ENCODE measurements at regions not wholly inside any gene's neighbourhood (a gene's known extent, or its start where the extent isn't known, plus 50 kb on each side); places are given as distances from the start of the nearest gene placed in this dataset.

GRCh38 chr14:97273540-97273939 is 476.4 kb downstream of the VRK1 start:
- no peak for DNase-seq

- no peak for DNase-seq
Measured at GRCh38 chr14:97274626-97275025, 477.4 kb downstream of the VRK1 start.

GRCh38 chr14:97275276-97275675 is 478.1 kb downstream of the VRK1 start:
- no peak for DNase-seq

- no peak for DNase-seq
Measured at GRCh38 chr14:97276573-97276972, 479.4 kb downstream of the VRK1 start.

GRCh38 chr14:97277711-97278110 is 480.5 kb downstream of the VRK1 start:
- DNase-seq, result no peak

- no peak for DNase-seq
Measured at GRCh38 chr14:97280526-97280925, 483.3 kb downstream of the VRK1 start.

- DNase-seq, result no peak
Measured at GRCh38 chr14:97281741-97282140, 484.6 kb downstream of the VRK1 start.

- no peak for DNase-seq
Measured at GRCh38 chr14:97282210-97283004, 485.2 kb downstream of the VRK1 start.

- no peak for DNase-seq
Measured at GRCh38 chr14:97283005-97283403, 485.8 kb downstream of the VRK1 start.

- DNase-seq, result no peak
Measured at GRCh38 chr14:97283426-97283825, 486.2 kb downstream of the VRK1 start.

GRCh38 chr14:97283841-97284240 is 486.7 kb downstream of the VRK1 start:
- no peak for DNase-seq

- DNase-seq, result no peak
Measured at GRCh38 chr14:97287956-97288355, 490.8 kb downstream of the VRK1 start.

- DNase-seq, result no peak
Measured at GRCh38 chr14:97290065-97290464, 492.9 kb downstream of the VRK1 start.

GRCh38 chr14:97290977-97291376 is 493.8 kb downstream of the VRK1 start:
- DNase-seq, result no peak

GRCh38 chr14:97293659-97294058 is 496.5 kb downstream of the VRK1 start:
- DNase-seq, result no peak

- no peak for DNase-seq
Measured at GRCh38 chr14:97295108-97295710, 498.0 kb downstream of the VRK1 start.

GRCh38 chr14:97296176-97296575 is 499.0 kb downstream of the VRK1 start:
- DNase-seq, result no peak

- no peak for DNase-seq
Measured at GRCh38 chr14:97297100-97297499, 499.9 kb downstream of the VRK1 start.

GRCh38 chr14:97298331-97298730 is 501.1 kb downstream of the VRK1 start:
- no peak for DNase-seq

GRCh38 chr14:97298736-97299135 is 501.6 kb downstream of the VRK1 start:
- DNase-seq, result no peak

GRCh38 chr14:97299661-97300060 is 502.5 kb downstream of the VRK1 start:
- no peak for DNase-seq

GRCh38 chr14:97301931-97302559 is 504.9 kb downstream of the VRK1 start:
- DNase-seq, result no peak

GRCh38 chr14:97306133-97306759 is 509.1 kb downstream of the VRK1 start:
- DNase-seq, result no peak

GRCh38 chr14:97306760-97307246 is 509.6 kb downstream of the VRK1 start:
- DNase-seq, result no peak

All from stimulated activated naive CD4-positive, alpha-beta T cell treated with Interleukin-2 at 50 U/mL for 16 hours (primary cell).